Spinal cord (tissue), 9 donors: ENCODE measurements at regions not wholly inside any gene's neighbourhood (a gene's known extent, or its start where the extent isn't known, plus 50 kb on each side); places are given as distances from the start of the nearest gene placed in this dataset.

Source experiments
- DNase-seq, 6 donors: peaks; one replicate each; pipeline versions ENCODE4 v3.0.0 to v3.0.0-alpha.2; 2013 to 2015; ENCODE audit warnings: low spot score in 6 of 6, low read depth in 4 of 6
- H3K27ac ChIP-seq: one replicate; pipeline ENCODE4 v1.5.1; 2013; ENCODE audit warnings: low read depth, low read length, control low read depth
- H3K27me3 ChIP-seq: one replicate; pipeline ENCODE4 v1.6.1; 2013; ENCODE audit warnings: low read length; ENCODE audit not compliant: control insufficient read depth, insufficient read depth
- H3K36me3 ChIP-seq: one replicate; pipeline ENCODE4 v1.6.1; 2013; ENCODE audit warnings: low read length; ENCODE audit not compliant: control insufficient read depth, insufficient read depth
- H3K4me1 ChIP-seq: one replicate; pipeline ENCODE4 v1.6.1; 2013; ENCODE audit warnings: low read length; ENCODE audit not compliant: control insufficient read depth, insufficient read depth
- H3K4me3 ChIP-seq: one replicate; pipeline ENCODE4 v1.5.1; 2013; ENCODE audit warnings: low read depth, low read length, control low read depth
- H3K9me3 ChIP-seq: one replicate; pipeline ENCODE4 v1.6.1; 2013; ENCODE audit warnings: low read length; ENCODE audit not compliant: control insufficient read depth, insufficient read depth
- WGBS: methylation state at CpG from one replicate; pipeline ENCODE4 v1.1.5; 2013; ENCODE audit warnings: missing lambda C conversion rate; ENCODE audit not compliant: insufficient coverage; 5-methylcytosine and 5-hydroxymethylcytosine counted together
- donor health status: healthy.

DNA sequence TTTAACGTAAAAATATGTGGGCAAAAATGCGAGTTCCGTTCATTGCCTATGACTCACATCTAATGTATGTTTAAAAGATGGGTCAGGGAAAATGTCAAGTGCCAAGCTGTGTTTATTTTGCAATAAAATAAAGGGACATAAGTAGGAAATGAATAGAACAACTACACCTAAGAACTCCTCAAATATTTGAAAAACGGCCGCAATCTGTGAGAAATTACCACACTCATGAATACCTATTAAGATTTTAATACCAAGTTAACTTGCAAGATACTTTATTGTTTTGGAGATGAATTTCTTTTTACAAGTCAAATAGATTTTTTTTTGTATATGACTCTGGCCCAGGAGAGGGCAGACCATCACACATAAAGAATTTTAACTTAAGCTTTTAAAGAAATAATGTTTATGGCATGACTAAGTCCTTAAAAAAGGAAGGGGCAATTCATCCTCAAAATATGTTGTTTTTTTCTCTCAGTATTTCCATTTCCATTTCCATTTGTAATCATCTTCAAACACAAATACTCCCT is 152.7 kb downstream of the SUCNR1 start:
- Histone ChIP-seq H3K36me3 (no peaks in the 10 kb centered on the region), H3K27me3 (no peaks in the 10 kb centered on the region), H3K9me3 (no peaks in the 10 kb centered on the region), H3K4me3 (no peak overlapping the region), H3K27ac (no peak overlapping the region), H3K4me1 (no peaks in the 10 kb centered on the region)
- WGBS = no CpG with 5 or more reads among the region's 5 CpGs
- peak in 1 of 6 donors; percentile 6 for DNase-seq

GRCh38 chr3:152030320-152030719 is 156.9 kb downstream of the SUCNR1 start:
- Histone ChIP-seq H3K27me3 (no peaks in the 10 kb centered on the region), H3K9me3 (no peaks in the 10 kb centered on the region), H3K4me1 (no peaks in the 10 kb centered on the region), H3K36me3 (no peaks in the 10 kb centered on the region), H3K27ac (no peak overlapping the region), H3K4me3 (no peak overlapping the region)
- WGBS = 93% methylated on average over 2 of the region's 4 CpGs
- DNase-seq = no peak

GRCh38 chr3:152031321-152031720 is 157.9 kb downstream of the SUCNR1 start:
- H3K9me3 ChIP-seq = no peaks in the 10 kb centered on the region
- no peak overlapping the region for H3K4me3 ChIP-seq
- DNase-seq = no peak
- H3K27me3 ChIP-seq = no peaks in the 10 kb centered on the region
- H3K36me3 ChIP-seq = no peaks in the 10 kb centered on the region
- WGBS = no CpG with 5 or more reads among the region's 3 CpGs
- H3K27ac ChIP-seq = no peak overlapping the region
- H3K4me1 ChIP-seq = no peaks in the 10 kb centered on the region

DNA sequence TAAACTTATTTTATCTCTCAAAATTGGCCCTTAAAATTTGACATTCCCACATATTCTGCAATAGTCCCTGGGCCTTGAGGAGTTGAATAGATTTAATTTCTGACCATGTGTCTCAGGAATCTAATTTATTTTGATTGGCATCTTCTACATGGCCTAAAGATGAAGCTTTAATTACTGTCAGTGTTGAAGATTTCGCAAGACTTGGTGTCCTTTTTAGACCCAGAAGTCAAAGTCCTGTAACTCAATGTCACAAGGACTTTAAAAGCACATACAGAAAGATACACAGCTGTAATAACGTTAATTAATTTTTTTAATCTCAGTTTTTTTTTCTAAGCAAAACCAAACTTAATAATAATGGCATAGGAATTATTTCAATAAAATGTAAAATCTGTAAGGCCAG is 163.9 kb downstream of the SUCNR1 start:
- H3K4me3 ChIP-seq = no peak overlapping the region
- no peaks in the 10 kb centered on the region for H3K27me3 ChIP-seq
- WGBS = no CpG with 5 or more reads among the region's 2 CpGs
- no peaks in the 10 kb centered on the region for H3K36me3 ChIP-seq
- DNase-seq = no peak
- H3K4me1 ChIP-seq = no peaks in the 10 kb centered on the region
- H3K9me3 ChIP-seq = peaks cover 1% of the 10 kb centered on the region
- no peak overlapping the region for H3K27ac ChIP-seq

- no peak for DNase-seq
- Histone ChIP-seq H3K36me3 (no peaks in the 10 kb centered on the region), H3K27me3 (no peaks in the 10 kb centered on the region), H3K27ac (no peak overlapping the region), H3K4me3 (no peak overlapping the region), H3K4me1 (no peaks in the 10 kb centered on the region), H3K9me3 (peaks cover 1% of the 10 kb centered on the region)
Measured at GRCh38 chr3:152037953-152038352, 164.5 kb downstream of the SUCNR1 start.

DNA sequence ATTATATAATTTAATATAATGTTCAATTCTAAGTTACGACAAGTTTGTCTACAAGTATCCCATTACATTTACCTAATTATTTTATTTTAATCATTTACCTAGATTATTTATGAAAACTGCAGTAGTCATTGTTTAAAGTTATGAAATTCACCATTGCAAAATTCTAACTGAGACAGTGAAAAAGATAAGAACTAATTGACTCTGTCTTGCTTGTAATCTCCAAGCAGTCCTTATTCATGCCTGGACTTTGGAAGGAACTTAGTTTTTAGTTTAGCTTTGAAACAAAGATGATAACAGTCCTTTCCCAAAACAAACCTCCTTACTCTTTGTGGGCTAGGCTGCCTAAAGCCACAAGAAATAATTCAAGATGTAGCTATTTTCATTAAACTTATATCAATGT is 165.0 kb downstream of the SUCNR1 start:
- peaks cover 1% of the 10 kb centered on the region for H3K9me3 ChIP-seq
- H3K27me3 ChIP-seq = no peaks in the 10 kb centered on the region
- no CpG with 5 or more reads among the region's 1 CpG for whole genome bisulfite sequencing
- H3K36me3 ChIP-seq = no peaks in the 10 kb centered on the region
- no peak overlapping the region for H3K4me3 ChIP-seq
- no peak for DNase-seq
- H3K4me1 ChIP-seq = no peaks in the 10 kb centered on the region
- H3K27ac ChIP-seq = no peak overlapping the region

- WGBS = no CpG with 5 or more reads among the region's 1 CpG
- peaks cover 1% of the 10 kb centered on the region for H3K9me3 ChIP-seq
- no peaks in the 10 kb centered on the region for H3K27me3 ChIP-seq
- no peaks in the 10 kb centered on the region for H3K36me3 ChIP-seq
- no peak overlapping the region for H3K27ac ChIP-seq
- no peak overlapping the region for H3K4me3 ChIP-seq
- H3K4me1 ChIP-seq = no peaks in the 10 kb centered on the region
- DNase-seq = no peak
Measured at GRCh38 chr3:152039887-152040286, 166.4 kb downstream of the SUCNR1 start.

GRCh38 chr3:152040319-152040718 is 166.9 kb downstream of the SUCNR1 start:
- no peak for DNase-seq
- no peak overlapping the region for H3K27ac ChIP-seq
- no peaks in the 10 kb centered on the region for H3K4me1 ChIP-seq
- no peaks in the 10 kb centered on the region for H3K36me3 ChIP-seq
- no peak overlapping the region for H3K4me3 ChIP-seq
- no peaks in the 10 kb centered on the region for H3K27me3 ChIP-seq
- no CpG with 5 or more reads among the region's 1 CpG for WGBS
- peaks cover 1% of the 10 kb centered on the region for H3K9me3 ChIP-seq

GRCh38 chr3:152043620-152044019 is 170.2 kb downstream of the SUCNR1 start:
- no peak overlapping the region for H3K27ac ChIP-seq
- H3K4me3 ChIP-seq = no peak overlapping the region
- DNase-seq = peak in 1 of 6 donors; percentile 26
- no peaks in the 10 kb centered on the region for H3K4me1 ChIP-seq
- 67% methylated on average over 1 of the region's 3 CpGs for WGBS
- H3K9me3 ChIP-seq = no peaks in the 10 kb centered on the region
- no peaks in the 10 kb centered on the region for H3K27me3 ChIP-seq
- no peaks in the 10 kb centered on the region for H3K36me3 ChIP-seq

DNA sequence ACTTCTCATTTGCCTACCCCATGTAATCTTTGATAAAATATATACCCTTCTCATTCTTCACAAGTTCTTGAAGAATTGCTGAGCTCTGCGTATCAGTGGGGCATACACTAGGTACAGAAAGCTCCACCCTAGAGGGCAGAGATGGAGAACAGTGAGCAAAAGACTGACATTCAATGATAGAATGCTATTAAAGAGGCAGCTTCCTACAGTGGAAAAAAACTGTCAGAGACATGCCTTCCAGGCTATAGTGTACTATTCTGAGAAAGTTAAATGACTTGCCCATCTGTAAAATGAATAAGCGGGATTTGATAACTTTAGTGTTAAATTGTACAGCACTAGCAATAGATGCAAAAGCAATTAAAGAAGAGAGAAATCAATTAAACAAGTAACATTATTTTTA is 172.8 kb downstream of the SUCNR1 start:
- Histone ChIP-seq H3K9me3 (no peaks in the 10 kb centered on the region), H3K27ac (no peak overlapping the region), H3K4me3 (no peak overlapping the region), H3K27me3 (no peaks in the 10 kb centered on the region), H3K36me3 (no peaks in the 10 kb centered on the region), H3K4me1 (no peaks in the 10 kb centered on the region)
- no peak for DNase-seq
- no CpG with 5 or more reads among the region's 2 CpGs for WGBS
